ENCODE measurements at regions not wholly inside any gene's neighbourhood (a gene's known extent, or its start where the extent isn't known, plus 50 kb on each side); places are given as distances from the start of the nearest gene placed in this dataset.
A peak's percentile ranks its signal among the peaks of the same experiment; 100 is the strongest.

DNA sequence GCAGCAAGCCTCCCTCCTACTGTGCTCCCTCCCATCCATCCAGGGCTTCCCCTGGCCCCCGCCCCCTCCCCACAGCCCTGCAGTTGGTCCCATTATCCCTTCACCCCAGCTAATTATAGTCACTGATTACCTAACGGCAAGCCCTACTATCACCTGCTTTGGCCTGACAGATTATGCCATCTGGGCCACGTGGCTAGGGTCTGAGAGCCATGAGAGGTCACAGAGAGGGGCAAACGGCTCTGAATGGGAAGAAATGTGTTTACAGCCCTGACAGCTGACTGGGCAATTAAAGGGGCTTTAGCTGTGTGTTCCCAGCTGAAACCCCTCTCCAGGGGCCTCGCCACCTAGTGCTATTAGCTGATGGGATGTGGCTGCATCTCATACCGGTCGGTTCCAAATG lies 134.4 kb upstream of the CPEB2 start:
- TF ChIP-seq, protein P1, sequence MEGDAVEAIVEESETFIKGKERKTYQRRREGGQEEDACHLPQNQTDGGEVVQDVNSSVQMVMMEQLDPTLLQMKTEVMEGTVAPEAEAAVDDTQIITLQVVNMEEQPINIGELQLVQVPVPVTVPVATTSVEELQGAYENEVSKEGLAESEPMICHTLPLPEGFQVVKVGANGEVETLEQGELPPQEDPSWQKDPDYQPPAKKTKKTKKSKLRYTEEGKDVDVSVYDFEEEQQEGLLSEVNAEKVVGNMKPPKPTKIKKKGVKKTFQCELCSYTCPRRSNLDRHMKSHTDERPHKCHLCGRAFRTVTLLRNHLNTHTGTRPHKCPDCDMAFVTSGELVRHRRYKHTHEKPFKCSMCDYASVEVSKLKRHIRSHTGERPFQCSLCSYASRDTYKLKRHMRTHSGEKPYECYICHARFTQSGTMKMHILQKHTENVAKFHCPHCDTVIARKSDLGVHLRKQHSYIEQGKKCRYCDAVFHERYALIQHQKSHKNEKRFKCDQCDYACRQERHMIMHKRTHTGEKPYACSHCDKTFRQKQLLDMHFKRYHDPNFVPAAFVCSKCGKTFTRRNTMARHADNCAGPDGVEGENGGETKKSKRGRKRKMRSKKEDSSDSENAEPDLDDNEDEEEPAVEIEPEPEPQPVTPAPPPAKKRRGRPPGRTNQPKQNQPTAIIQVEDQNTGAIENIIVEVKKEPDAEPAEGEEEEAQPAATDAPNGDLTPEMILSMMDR (IDR thresholded peaks at IDR 0.05): no peak
- TF ChIP-seq EZH2 (IDR thresholded peaks at IDR 0.05): no peak
- TF ChIP-seq EZH2phosphoT487 (IDR thresholded peaks at IDR 0.05): peak; percentile 78
